HEK293T (cell line): ENCODE measurements at regions not wholly inside any gene's neighbourhood (a gene's known extent, or its start where the extent isn't known, plus 50 kb on each side); places are given as distances from the start of the nearest gene placed in this dataset.

Experiments used
- ARNT ChIP-seq: fragments of 450-650 bp; IDR thresholded peaks from 2 replicates; pipeline ENCODE4 v1.6.1; 2017; ENCODE audit warnings: mild to moderate bottlenecking
- BHLHE40 ChIP-seq: fragments of 450-650 bp; IDR thresholded peaks from 2 replicates; pipeline ENCODE4 v1.6.1; 2016; ENCODE audit warnings: mild to moderate bottlenecking, moderate library complexity, borderline replicate concordance
- ELF4 ChIP-seq: fragments of 450-650 bp; IDR thresholded peaks from 2 replicates; pipeline ENCODE4 v1.6.1; 2017; ENCODE audit warnings: antibody characterized with exemption
- FOXA1 ChIP-seq: fragments of 450-650 bp; IDR thresholded peaks from 2 replicates; pipeline ENCODE4 v1.6.1; 2016; ENCODE audit warnings: mild to moderate bottlenecking
- FOXK2 ChIP-seq: fragments of 450-650 bp; IDR thresholded peaks from 2 replicates; pipeline ENCODE4 v1.6.1; 2016; ENCODE audit warnings: mild to moderate bottlenecking
- FOXM1 ChIP-seq: fragments of 450-650 bp; IDR thresholded peaks from 2 replicates; pipeline ENCODE4 v1.6.1; 2017; ENCODE audit warnings: mild to moderate bottlenecking, borderline replicate concordance
- NFRKB ChIP-seq: fragments of 450-650 bp; IDR thresholded peaks from 2 replicates; pipeline ENCODE4 v1.6.1; 2016; ENCODE audit warnings: mild to moderate bottlenecking, moderate library complexity
- PKNOX1 ChIP-seq: fragments of 450-650 bp; IDR thresholded peaks from 2 replicates; pipeline ENCODE4 v1.6.1; 2016
- SP1 ChIP-seq: fragments of 450-650 bp; IDR thresholded peaks from 2 replicates; pipeline ENCODE4 v1.6.1; 2017
- SUZ12 ChIP-seq: fragments of 450-650 bp; IDR thresholded peaks from 2 replicates; pipeline ENCODE4 v1.6.1; 2016; ENCODE audit warnings: mild to moderate bottlenecking
- TARDBP ChIP-seq: fragments of 450-650 bp; IDR thresholded peaks from 2 replicates; pipeline ENCODE4 v1.6.1; 2016

GRCh38 chr1:56139836-56140235 lies 439.5 kb downstream of the PLPP3 start:
- TF ChIP-seq SP1 (no peak), PKNOX1 (no peak), FOXM1 (no peak), ARNT (no peak), FOXA1 (no peak), FOXK2 (no peak), BHLHE40 (no peak), TARDBP (no peak), NFRKB (no peak), ELF4 (no peak), SUZ12 (no peak)
